ENCODE measurements at regions not wholly inside any gene's neighbourhood (a gene's known extent, or its start where the extent isn't known, plus 50 kb on each side); places are given as distances from the start of the nearest gene placed in this dataset.

DNA sequence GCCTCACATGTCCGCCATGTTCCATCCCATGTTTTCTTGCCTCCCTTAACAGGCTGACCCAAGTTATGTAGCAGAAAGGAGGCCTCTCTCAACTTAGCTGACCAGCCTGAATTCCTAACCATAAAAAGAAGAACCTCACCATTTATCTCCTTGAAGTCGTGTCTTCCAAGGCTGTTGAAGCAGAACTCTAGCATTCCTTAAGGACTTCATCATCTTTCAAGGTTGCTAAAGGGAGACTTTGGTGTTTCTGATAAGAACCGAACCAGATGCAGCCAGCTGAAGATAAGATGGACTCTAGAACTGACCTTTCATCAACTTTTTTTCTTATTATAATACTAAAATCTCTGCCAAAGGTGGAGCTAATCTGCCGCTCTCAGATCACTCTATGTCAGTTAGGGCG, 571.7 kb upstream of the SLC35B3 start:
- no peaks in the 10 kb centered on the region for H3K36me3 ChIP-seq (ENCODE audit: insufficient read depth, low read length)
- no peaks in the 10 kb centered on the region for H3K9me3 ChIP-seq (ENCODE audit: low read length)
- no peaks in the 10 kb centered on the region for H3K4me1 ChIP-seq (ENCODE audit: insufficient read depth, low read length)
- H3K4me3 ChIP-seq (ENCODE audit: low read depth in 1 of 2, low read length in 2 of 2) = no peak overlapping the region
- no peak overlapping the region for H3K27ac ChIP-seq (ENCODE audit: low read depth, low read length)
- no peaks in the 10 kb centered on the region for H3K27me3 ChIP-seq (ENCODE audit: control insufficient read depth in 1 of 2, insufficient read depth in 2 of 2, low read length in 2 of 2)
- H3K9ac ChIP-seq (ENCODE audit: low read length) = no peak overlapping the region

DNA sequence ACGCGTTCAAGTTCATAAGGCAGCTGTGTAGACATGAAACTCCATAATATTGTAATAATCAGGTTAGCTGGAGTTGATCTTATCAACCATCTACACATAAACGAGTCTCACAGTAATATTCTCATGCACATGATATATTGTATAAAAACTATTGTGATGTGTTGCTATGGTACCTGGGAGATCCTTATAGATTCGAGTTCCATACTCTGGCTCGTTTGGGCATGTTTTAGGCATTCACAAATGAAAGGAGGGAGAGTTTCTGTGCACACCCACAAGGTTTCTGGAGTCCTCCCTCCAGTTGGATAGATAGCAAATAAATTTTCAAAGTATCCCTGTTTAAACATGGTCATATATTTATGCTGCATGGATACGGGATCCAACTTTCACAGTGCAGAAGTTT, 567.5 kb upstream of the SLC35B3 start:
- H3K9ac ChIP-seq (ENCODE audit: low read length) = no peak overlapping the region
- H3K27ac ChIP-seq (ENCODE audit: low read depth, low read length) = no peak overlapping the region
- H3K27me3 ChIP-seq (ENCODE audit: control insufficient read depth in 1 of 2, insufficient read depth in 2 of 2, low read length in 2 of 2) = no peaks in the 10 kb centered on the region
- H3K9me3 ChIP-seq (ENCODE audit: low read length) = no peaks in the 10 kb centered on the region
- H3K4me3 ChIP-seq (ENCODE audit: low read depth in 1 of 2, low read length in 2 of 2) = no peak overlapping the region
- H3K36me3 ChIP-seq (ENCODE audit: insufficient read depth, low read length) = no peaks in the 10 kb centered on the region
- no peaks in the 10 kb centered on the region for H3K4me1 ChIP-seq (ENCODE audit: insufficient read depth, low read length)

DNA sequence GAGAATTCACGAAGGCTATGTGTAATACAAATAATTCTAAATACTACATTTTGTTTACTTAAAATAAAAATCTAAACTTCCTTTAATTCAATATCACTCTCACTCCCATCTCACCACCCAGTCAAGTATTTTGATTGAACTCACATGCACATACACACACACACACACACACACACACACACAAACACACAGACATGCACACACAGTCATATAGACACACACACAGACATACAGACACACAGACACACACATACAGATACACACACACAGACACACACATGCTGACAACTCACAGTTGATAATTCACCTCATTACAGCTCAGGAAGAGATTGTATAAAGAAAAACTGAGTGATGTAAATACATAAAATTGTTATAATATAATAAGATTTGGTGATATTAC, 559.8 kb upstream of the SLC35B3 start:
- no peak overlapping the region for H3K4me3 ChIP-seq (ENCODE audit: low read depth in 1 of 2, low read length in 2 of 2)
- no peaks in the 10 kb centered on the region for H3K9me3 ChIP-seq (ENCODE audit: low read length)
- no peak overlapping the region for H3K27ac ChIP-seq (ENCODE audit: low read depth, low read length)
- no peaks in the 10 kb centered on the region for H3K27me3 ChIP-seq (ENCODE audit: control insufficient read depth in 1 of 2, insufficient read depth in 2 of 2, low read length in 2 of 2)
- no peaks in the 10 kb centered on the region for H3K4me1 ChIP-seq (ENCODE audit: insufficient read depth, low read length)
- H3K36me3 ChIP-seq (ENCODE audit: insufficient read depth, low read length) = no peaks in the 10 kb centered on the region
- no peak overlapping the region for H3K9ac ChIP-seq (ENCODE audit: low read length)

DNA sequence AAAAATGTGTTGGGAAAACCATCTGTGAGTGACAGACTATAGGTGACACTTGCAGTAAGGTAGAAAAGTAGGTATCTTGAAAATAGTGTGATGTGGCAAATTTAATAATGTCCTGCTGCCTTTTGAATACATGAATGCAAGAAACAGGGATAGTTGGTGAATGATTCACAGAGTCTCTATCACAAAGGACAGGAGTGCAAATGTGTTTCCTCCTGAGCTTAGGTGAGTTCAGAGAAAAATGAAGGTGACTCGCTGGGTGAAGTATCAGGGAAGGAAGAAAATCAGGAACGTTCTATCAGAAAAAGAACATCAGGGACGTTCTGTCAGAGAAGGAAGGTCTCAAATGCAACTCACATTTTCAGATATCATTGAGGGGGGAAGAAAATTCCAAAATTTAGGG, 557.8 kb upstream of the SLC35B3 start:
- Histone ChIP-seq H3K9me3 (ENCODE audit: low read length) (no peaks in the 10 kb centered on the region), H3K9ac (ENCODE audit: low read length) (no peak overlapping the region), H3K27me3 (ENCODE audit: control insufficient read depth in 1 of 2, insufficient read depth in 2 of 2, low read length in 2 of 2) (no peaks in the 10 kb centered on the region), H3K4me3 (ENCODE audit: low read depth in 1 of 2, low read length in 2 of 2) (no peak overlapping the region), H3K36me3 (ENCODE audit: insufficient read depth, low read length) (no peaks in the 10 kb centered on the region), H3K4me1 (ENCODE audit: insufficient read depth, low read length) (no peaks in the 10 kb centered on the region), H3K27ac (ENCODE audit: low read depth, low read length) (no peak overlapping the region)

DNA sequence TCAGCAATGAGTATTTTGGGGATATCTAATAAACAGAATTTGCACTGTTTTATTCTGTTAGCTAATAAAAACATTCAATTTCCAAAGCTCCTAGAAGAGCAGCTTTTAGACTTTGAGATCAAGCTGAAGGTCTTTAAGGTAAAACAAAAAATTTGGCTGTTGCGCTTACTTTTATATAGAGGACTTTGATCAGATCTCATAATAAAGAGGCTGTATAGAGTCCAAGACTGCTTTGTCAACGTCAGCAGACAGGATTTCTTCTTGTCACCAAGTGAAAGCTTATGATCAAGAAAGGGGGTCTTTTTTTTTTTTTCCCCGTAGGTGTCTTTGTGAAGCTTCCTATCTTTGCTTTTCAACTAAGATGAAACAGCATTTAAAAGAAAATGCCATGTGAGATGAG, 556.5 kb upstream of the SLC35B3 start:
- Histone ChIP-seq H3K27me3 (ENCODE audit: control insufficient read depth in 1 of 2, insufficient read depth in 2 of 2, low read length in 2 of 2) (no peaks in the 10 kb centered on the region), H3K9ac (ENCODE audit: low read length) (no peak overlapping the region), H3K4me3 (ENCODE audit: low read depth in 1 of 2, low read length in 2 of 2) (no peak overlapping the region), H3K27ac (ENCODE audit: low read depth, low read length) (no peak overlapping the region), H3K36me3 (ENCODE audit: insufficient read depth, low read length) (no peaks in the 10 kb centered on the region), H3K4me1 (ENCODE audit: insufficient read depth, low read length) (no peaks in the 10 kb centered on the region), H3K9me3 (ENCODE audit: low read length) (no peaks in the 10 kb centered on the region)

DNA sequence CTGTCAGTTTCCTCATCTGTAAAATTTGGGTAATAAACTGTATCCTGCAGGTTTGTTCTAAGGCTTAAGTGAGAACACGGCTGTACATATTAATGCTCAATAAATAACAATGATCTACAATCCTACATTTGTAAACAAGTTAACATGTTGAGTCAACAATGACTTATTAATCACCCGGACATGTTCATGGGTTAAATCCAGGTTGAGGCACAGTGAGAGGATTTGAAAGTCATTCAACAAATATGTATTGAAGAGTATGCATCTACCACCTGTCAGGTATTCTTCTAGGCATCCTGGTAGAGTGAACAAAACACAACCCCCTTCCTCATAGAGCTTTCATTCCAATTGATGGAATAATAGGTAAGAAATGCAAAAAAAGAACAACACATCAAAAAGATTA, 554.7 kb upstream of the SLC35B3 start:
- Histone ChIP-seq H3K36me3 (ENCODE audit: insufficient read depth, low read length) (no peaks in the 10 kb centered on the region), H3K4me1 (ENCODE audit: insufficient read depth, low read length) (no peaks in the 10 kb centered on the region), H3K27ac (ENCODE audit: low read depth, low read length) (no peak overlapping the region), H3K9ac (ENCODE audit: low read length) (no peak overlapping the region), H3K27me3 (ENCODE audit: control insufficient read depth in 1 of 2, insufficient read depth in 2 of 2, low read length in 2 of 2) (no peaks in the 10 kb centered on the region), H3K4me3 (ENCODE audit: low read depth in 1 of 2, low read length in 2 of 2) (no peak overlapping the region), H3K9me3 (ENCODE audit: low read length) (no peaks in the 10 kb centered on the region)

DNA sequence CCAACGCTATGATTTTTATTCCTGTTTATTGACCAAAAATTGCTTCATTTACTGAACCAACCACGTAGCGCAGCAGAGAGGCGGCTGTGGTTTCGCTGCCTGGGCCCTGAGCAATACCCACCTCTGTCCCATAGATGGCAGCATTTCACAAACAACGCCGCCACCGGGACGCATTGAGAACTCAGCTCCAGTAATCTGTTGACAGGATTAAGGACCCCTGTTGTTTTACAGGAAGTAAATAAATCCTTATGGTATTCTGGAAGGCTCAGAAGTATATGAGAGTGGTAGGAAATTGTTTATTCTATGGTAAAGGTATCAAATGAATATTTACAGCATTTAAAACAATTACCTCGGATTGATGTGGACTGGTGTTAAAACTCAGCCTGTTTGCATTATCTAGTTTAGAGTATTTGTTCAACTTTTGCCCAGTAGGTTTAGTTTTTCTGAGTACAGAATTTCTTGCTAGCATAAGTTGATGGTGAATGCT, 547.9 kb upstream of the SLC35B3 start:
- H3K27ac ChIP-seq (ENCODE audit: low read depth, low read length) = no peak overlapping the region

DNA sequence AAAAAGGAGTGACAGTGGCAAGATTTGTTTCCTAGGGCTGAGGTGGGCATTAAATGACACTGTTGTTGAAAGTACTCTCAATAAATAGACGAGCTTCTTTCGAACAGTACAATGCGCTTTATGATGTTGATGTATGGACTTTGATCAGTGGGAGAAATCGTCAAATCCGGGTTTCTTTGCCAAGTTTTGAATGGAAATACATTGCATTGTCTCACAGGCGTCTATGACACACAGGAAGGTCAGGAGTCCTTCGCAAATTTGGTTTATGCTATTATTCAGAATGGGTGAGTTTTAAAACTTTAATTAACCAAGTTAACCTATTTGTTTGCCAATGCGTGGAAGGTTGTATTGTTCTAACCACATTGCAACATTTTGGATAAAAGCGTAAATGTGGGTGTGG, 547.3 kb upstream of the SLC35B3 start:
- Histone ChIP-seq H3K9me3 (ENCODE audit: low read length) (no peaks in the 10 kb centered on the region), H3K9ac (ENCODE audit: low read length) (no peak overlapping the region), H3K4me3 (ENCODE audit: low read depth in 1 of 2, low read length in 2 of 2) (no peak overlapping the region), H3K4me1 (ENCODE audit: insufficient read depth, low read length) (no peaks in the 10 kb centered on the region), H3K27me3 (ENCODE audit: control insufficient read depth in 1 of 2, insufficient read depth in 2 of 2, low read length in 2 of 2) (no peaks in the 10 kb centered on the region), H3K27ac (ENCODE audit: low read depth, low read length) (no peak overlapping the region), H3K36me3 (ENCODE audit: insufficient read depth, low read length) (no peaks in the 10 kb centered on the region)

More for the DNA sequence above, 547.9 kb upstream of the SLC35B3 start:
- Histone ChIP-seq H3K4me1 (ENCODE audit: insufficient read depth, low read length) (no peaks in the 10 kb centered on the region), H3K9ac (ENCODE audit: low read length) (no peak overlapping the region), H3K4me3 (ENCODE audit: low read depth in 1 of 2, low read length in 2 of 2) (no peak overlapping the region), H3K9me3 (ENCODE audit: low read length) (no peaks in the 10 kb centered on the region), H3K27me3 (ENCODE audit: control insufficient read depth in 1 of 2, insufficient read depth in 2 of 2, low read length in 2 of 2) (no peaks in the 10 kb centered on the region), H3K36me3 (ENCODE audit: insufficient read depth, low read length) (no peaks in the 10 kb centered on the region)

DNA sequence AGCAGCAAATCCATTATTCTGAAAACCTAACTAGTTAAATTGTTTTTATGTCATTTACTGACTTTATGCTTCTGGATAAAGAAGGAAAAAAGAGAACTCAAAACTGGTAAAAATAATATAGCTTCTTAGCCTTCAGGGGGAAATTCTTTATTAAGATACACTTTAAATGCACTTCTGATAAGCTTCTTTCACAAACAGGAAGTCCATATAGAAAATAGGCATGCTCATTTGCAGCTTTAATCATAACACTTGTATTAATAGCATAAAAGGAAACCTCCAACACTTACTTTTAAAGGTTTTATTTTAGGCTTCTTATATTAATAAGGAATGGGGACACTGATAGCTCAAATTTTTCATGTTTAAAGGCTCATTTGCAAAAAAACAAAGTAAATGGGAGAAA, 538.0 kb upstream of the SLC35B3 start:
- H3K27me3 ChIP-seq (ENCODE audit: control insufficient read depth in 1 of 2, insufficient read depth in 2 of 2, low read length in 2 of 2) = no peaks in the 10 kb centered on the region
- H3K9ac ChIP-seq (ENCODE audit: low read length) = no peak overlapping the region
- H3K9me3 ChIP-seq (ENCODE audit: low read length) = no peaks in the 10 kb centered on the region
- H3K36me3 ChIP-seq (ENCODE audit: insufficient read depth, low read length) = no peaks in the 10 kb centered on the region
- no peak overlapping the region for H3K27ac ChIP-seq (ENCODE audit: low read depth, low read length)
- H3K4me3 ChIP-seq (ENCODE audit: low read depth in 1 of 2, low read length in 2 of 2) = no peak overlapping the region
- H3K4me1 ChIP-seq (ENCODE audit: insufficient read depth, low read length) = no peaks in the 10 kb centered on the region

DNA sequence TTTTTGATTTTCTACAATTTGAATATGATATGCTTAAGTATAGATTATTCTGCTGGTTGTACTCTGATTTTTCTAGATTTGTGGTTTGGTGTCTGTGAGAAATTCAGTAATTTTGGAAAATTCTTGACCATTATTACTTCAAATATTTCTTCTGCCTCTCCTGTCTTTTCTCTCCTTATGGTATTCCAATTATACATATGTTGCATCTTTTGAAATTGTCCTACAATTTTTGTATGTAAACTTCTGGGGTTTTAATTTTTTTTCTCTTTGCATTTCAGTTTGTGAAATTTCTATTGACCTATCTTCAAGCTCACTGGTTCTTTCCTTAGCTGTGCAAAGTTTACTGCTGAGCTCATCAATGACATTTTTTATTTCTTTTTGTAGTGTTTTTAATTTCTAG, 534.4 kb upstream of the SLC35B3 start:
- Histone ChIP-seq H3K4me3 (ENCODE audit: low read depth in 1 of 2, low read length in 2 of 2) (no peak overlapping the region), H3K27me3 (ENCODE audit: control insufficient read depth in 1 of 2, insufficient read depth in 2 of 2, low read length in 2 of 2) (no peaks in the 10 kb centered on the region), H3K36me3 (ENCODE audit: insufficient read depth, low read length) (no peaks in the 10 kb centered on the region), H3K27ac (ENCODE audit: low read depth, low read length) (no peak overlapping the region), H3K9ac (ENCODE audit: low read length) (no peak overlapping the region), H3K9me3 (ENCODE audit: low read length) (no peaks in the 10 kb centered on the region), H3K4me1 (ENCODE audit: insufficient read depth, low read length) (no peaks in the 10 kb centered on the region)

DNA sequence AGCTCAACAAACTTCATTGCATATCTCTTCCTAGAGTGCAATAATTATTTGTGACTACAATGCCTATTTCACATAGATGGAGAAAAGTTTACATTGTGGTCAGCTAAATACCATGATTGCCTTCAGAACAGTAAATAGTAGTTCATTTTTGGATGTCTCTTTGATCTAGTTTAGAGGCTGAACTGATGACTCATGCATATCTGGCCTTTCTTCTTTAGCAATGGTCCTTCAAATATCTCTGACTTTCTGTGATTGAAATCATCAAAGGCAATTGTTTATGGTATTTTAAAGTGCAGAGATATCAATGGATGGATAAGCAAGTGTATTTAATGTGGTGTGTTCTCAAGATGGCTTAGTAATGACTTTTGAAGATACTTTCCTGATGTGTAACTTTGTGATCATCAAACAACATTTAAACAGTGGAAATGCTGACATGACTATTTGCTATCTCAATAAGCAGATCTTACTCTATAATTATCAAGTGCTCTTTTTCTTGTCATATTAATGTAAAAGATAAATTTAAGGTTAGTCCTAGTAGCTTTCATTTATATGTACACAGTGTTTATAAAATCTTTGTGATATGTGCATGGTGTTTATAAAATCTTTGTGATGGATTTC, 523.7 kb upstream of the SLC35B3 start:
- no peak overlapping the region for H3K27ac ChIP-seq (ENCODE audit: low read depth, low read length)
- no peaks in the 10 kb centered on the region for H3K27me3 ChIP-seq (ENCODE audit: control insufficient read depth in 1 of 2, insufficient read depth in 2 of 2, low read length in 2 of 2)
- H3K9ac ChIP-seq (ENCODE audit: low read length) = no peak overlapping the region
- H3K36me3 ChIP-seq (ENCODE audit: insufficient read depth, low read length) = no peaks in the 10 kb centered on the region
- no peaks in the 10 kb centered on the region for H3K9me3 ChIP-seq (ENCODE audit: low read length)
- no peak overlapping the region for H3K4me3 ChIP-seq (ENCODE audit: low read depth in 1 of 2, low read length in 2 of 2)
- no peaks in the 10 kb centered on the region for H3K4me1 ChIP-seq (ENCODE audit: insufficient read depth, low read length)

DNA sequence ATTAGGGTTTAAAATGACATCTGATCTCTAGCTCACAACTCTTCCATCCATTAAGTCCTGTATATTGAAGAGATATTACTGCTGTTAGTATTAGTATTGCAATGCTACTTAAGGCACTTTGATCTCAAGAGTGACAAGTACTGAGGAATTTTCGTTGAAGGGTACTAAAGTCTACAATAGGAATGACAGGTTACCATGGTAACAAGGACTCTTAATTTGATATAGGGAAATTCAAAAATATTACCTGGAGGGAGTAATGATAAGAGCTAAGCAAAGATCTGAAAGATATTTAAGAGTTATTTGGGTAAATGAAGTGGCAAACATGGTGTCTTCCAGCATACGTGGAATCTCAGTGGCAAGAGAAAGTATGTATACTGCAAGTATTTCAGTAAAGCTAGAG, 518.0 kb upstream of the SLC35B3 start:
- no peaks in the 10 kb centered on the region for H3K9me3 ChIP-seq (ENCODE audit: low read length)
- no peak overlapping the region for H3K4me3 ChIP-seq (ENCODE audit: low read depth in 1 of 2, low read length in 2 of 2)
- no peaks in the 10 kb centered on the region for H3K27me3 ChIP-seq (ENCODE audit: control insufficient read depth in 1 of 2, insufficient read depth in 2 of 2, low read length in 2 of 2)
- H3K27ac ChIP-seq (ENCODE audit: low read depth, low read length) = no peak overlapping the region
- no peaks in the 10 kb centered on the region for H3K36me3 ChIP-seq (ENCODE audit: insufficient read depth, low read length)
- H3K4me1 ChIP-seq (ENCODE audit: insufficient read depth, low read length) = no peaks in the 10 kb centered on the region
- no peak overlapping the region for H3K9ac ChIP-seq (ENCODE audit: low read length)
